IgD-negative memory B cell (primary cell): ENCODE measurements at regions not wholly inside any gene's neighbourhood (a gene's known extent, or its start where the extent isn't known, plus 50 kb on each side); places are given as distances from the start of the nearest gene placed in this dataset.

ENCODE experiments used
- H3K27ac Mint-ChIP-seq, 3 donors: one replicate each; pipeline ENCODE4 v1.8.0; 2020 to 2022; ENCODE audit warnings: mild to moderate bottlenecking in 3 of 3, mixed read lengths in 3 of 3, moderate library complexity in 1 of 3
- H3K27me3 Mint-ChIP-seq: one replicate; pipeline ENCODE4 v1.8.0; 2021; ENCODE audit warnings: mixed read lengths
- H3K36me3 Mint-ChIP-seq: one replicate; pipeline ENCODE4 v1.8.0; 2020; ENCODE audit warnings: mild to moderate bottlenecking, mixed read lengths
- H3K4me1 Mint-ChIP-seq, 3 donors: one replicate each; pipeline ENCODE4 v1.8.0; 2020 to 2022; ENCODE audit warnings: mixed read lengths in 3 of 3, mild to moderate bottlenecking in 1 of 3
- H3K4me3 Mint-ChIP-seq, 4 donors: one replicate each; pipeline ENCODE4 v1.8.0; 2020 to 2022; ENCODE audit warnings: mild to moderate bottlenecking in 4 of 4, mixed read lengths in 4 of 4, moderate library complexity in 3 of 4
- H3K9me3 Mint-ChIP-seq, 3 donors: one replicate each; pipeline ENCODE4 v1.8.0; 2020 to 2021; ENCODE audit warnings: mixed read lengths in 3 of 3, mild to moderate bottlenecking in 1 of 3

DNA sequence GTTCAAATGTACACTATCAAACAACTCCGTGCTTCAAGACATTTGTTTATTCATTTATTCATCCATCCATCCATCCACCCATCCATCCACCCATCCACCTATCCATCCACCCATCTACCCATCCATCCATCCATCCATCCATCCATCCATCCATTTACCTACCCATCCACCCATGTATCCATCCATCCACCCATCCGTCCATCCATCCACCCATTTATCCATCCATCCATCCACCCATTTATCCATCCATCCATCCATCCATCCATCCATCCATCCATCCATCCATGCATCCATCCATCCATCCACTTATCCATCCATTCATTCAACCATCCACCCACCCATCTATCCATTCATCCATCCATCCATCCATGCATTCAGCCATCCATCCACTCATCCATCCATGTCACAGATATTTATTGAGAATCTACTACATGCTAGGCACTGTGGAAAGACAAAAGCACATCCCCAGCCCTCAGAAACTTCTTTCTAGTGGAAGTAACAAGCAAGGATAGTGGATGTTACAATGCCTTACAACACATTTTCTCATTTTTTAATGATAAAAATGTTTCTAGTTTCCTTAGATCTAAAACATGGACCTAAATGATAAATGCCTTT is 237.6 kb downstream of the ZNF536 start:
- Mint-ChIP-seq H3K27ac (no peak overlapping the region), H3K27me3 (no peaks in the 10 kb centered on the region), H3K4me1 (no peaks in the 10 kb centered on the region), H3K9me3 (peaks cover 2 to 8% (median 4%) of the 10 kb centered on the region in 3 donors), H3K36me3 (no peaks in the 10 kb centered on the region), H3K4me3 (no peak overlapping the region)

DNA sequence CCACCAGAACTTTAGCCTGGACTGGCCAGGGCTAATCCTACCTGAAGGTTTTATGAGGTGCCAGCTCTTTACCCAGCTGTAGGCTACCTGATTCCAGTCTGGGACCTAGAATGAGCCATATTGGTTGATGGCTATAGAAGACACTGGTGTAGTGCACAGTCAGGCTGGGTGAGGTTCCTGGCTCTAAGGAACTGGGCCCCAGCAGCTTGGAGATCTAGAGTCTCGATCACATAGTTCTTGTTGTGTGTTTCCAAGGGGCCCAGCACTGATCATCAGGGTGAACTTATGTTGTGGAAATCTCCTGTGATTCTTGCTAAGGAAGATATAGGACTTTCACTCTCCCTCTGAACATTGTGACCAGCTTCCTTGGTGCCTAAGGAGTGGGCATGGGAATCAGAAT is 236.3 kb downstream of the ZNF536 start:
- peaks cover 2 to 4% (median 4%) of the 10 kb centered on the region in 3 donors for H3K9me3 Mint-ChIP-seq
- no peaks in the 10 kb centered on the region for H3K4me1 Mint-ChIP-seq
- H3K27me3 Mint-ChIP-seq: no peaks in the 10 kb centered on the region
- H3K4me3 Mint-ChIP-seq: no peak overlapping the region
- no peaks in the 10 kb centered on the region for H3K36me3 Mint-ChIP-seq
- H3K27ac Mint-ChIP-seq: no peak overlapping the region
